Transverse colon (tissue), 4 donors: ENCODE measurements at regions not wholly inside any gene's neighbourhood (a gene's known extent, or its start where the extent isn't known, plus 50 kb on each side); places are given as distances from the start of the nearest gene placed in this dataset.

Experiments used
- CTCF ChIP-seq, 5 experiments: fragments of 200-600 bp in 3 of 5; fragments of 450-650 bp in 2 of 5; sonication (generic) in 3 of 5; IDR thresholded peaks; 1 replicate in 2 of 5; 2 replicates in 3 of 5; pipeline ENCODE4 v1.5.1; 2016 to 2017; ENCODE audit warnings: antibody characterized with exemption in 5 of 5, inconsistent platforms in 3 of 5, mild to moderate bottlenecking in 2 of 5, moderate library complexity in 1 of 5
- EP300 ChIP-seq: sonication (generic); formaldehyde crosslinking; IDR thresholded peaks from one replicate; pipeline ENCODE4 v1.6.1; 2017; ENCODE audit warnings: antibody characterized with exemption, low read depth
- POLR2A ChIP-seq: fragments of 450-650 bp; IDR thresholded peaks from one replicate; pipeline ENCODE4 v1.6.1; 2016; ENCODE audit warnings: antibody characterized with exemption, mild to moderate bottlenecking, moderate library complexity
- POLR2AphosphoS5 ChIP-seq, 3 donors: sonication (generic); formaldehyde crosslinking; IDR thresholded peaks; one replicate each; pipeline ENCODE4 v1.6.1; 2016; ENCODE audit warnings: antibody characterized with exemption in 3 of 3

- TF ChIP-seq CTCF (IDR thresholded peaks at IDR 0.05) (no peak), EP300 (no peak), POLR2AphosphoS5 (IDR thresholded peaks at IDR 0.05) (no peak), POLR2A (no peak)
These were observed 119.8 kb upstream of the SASH1 start for GRCh38 chr6:148222846-148223245.
